HepG2 (cell line): ENCODE measurements at regions not wholly inside any gene's neighbourhood (a gene's known extent, or its start where the extent isn't known, plus 50 kb on each side); places are given as distances from the start of the nearest gene placed in this dataset.

Experiments used
- CTCF ChIP-seq: sonication (generic); formaldehyde crosslinking; IDR thresholded peaks from 2 replicates; pipeline ENCODE4 v1.5.0; 2020; ENCODE audit warnings: mild to moderate bottlenecking, missing genetic modification reagents, moderate library complexity
- ZNF407 ChIP-seq: sonication (generic); formaldehyde crosslinking; IDR thresholded peaks from one replicate; pipeline ENCODE4 v1.5.1; 2020; ENCODE audit warnings: mild to moderate bottlenecking, missing genetic modification reagents; ENCODE audit errors: not compliant biosample characterization

GRCh38 chr6:147774856-147775255 lies 266.4 kb downstream of the SAMD5 start (continued):
- TF ChIP-seq ZNF407 (CRISPR knock-in tag): no peak
- 0 out of 2 replicates have a peak, but pooled peaks have one; percentile 9 for TF ChIP-seq CTCF (CRISPR knock-in tag)
